Neuron (in vitro differentiated cells): ENCODE measurements at regions not wholly inside any gene's neighbourhood (a gene's known extent, or its start where the extent isn't known, plus 50 kb on each side); places are given as distances from the start of the nearest gene placed in this dataset.
"Not testable (repeated sequence)": the region's sequence is repeated elsewhere in the genome, so short reads cannot be mapped to it uniquely, and the experiment has no call there.

Experiments
- H2AFZ ChIP-seq: one replicate; pipeline ENCODE4 v1.6.1; 2013; ENCODE audit warnings: low read depth, mild to moderate bottlenecking, inconsistent platforms, low read length, moderate library complexity
- H3K27me3 ChIP-seq: one replicate; pipeline ENCODE4 v1.6.1; 2013; ENCODE audit warnings: low read length; ENCODE audit not compliant: insufficient read depth
- H3K36me3 ChIP-seq: one replicate; pipeline ENCODE4 v1.6.1; 2013; ENCODE audit warnings: low read length; ENCODE audit not compliant: insufficient read depth
- H3K4me1 ChIP-seq: one replicate; pipeline ENCODE4 v1.6.1; 2013; ENCODE audit warnings: low read length; ENCODE audit not compliant: insufficient read depth
- H3K4me3 ChIP-seq: 2 replicates; pipeline ENCODE4 v1.5.1; 2013; ENCODE audit warnings: mild to moderate bottlenecking, low read length, moderate library complexity
- H3K9me3 ChIP-seq: one replicate; pipeline ENCODE4 v1.6.1; 2013; ENCODE audit warnings: low read length

- Histone ChIP-seq H2AFZ (no peak overlapping the region), H3K9me3 (peaks cover 2% of the 10 kb centered on the region), H3K36me3 (no peaks in the 10 kb centered on the region), H3K27me3 (no peaks in the 10 kb centered on the region), H3K4me3 (no peak overlapping the region), H3K4me1 (peaks cover 14% of the 10 kb centered on the region)
Measured at GRCh38 chr15:96948981-96949380, 618.5 kb downstream of the NR2F2 start.

GRCh38 chr15:96958721-96959120 lies 628.2 kb downstream of the NR2F2 start:
- Histone ChIP-seq H2AFZ (no peak overlapping the region), H3K9me3 (peaks cover under 1% of the 10 kb centered on the region), H3K27me3 (no peaks in the 10 kb centered on the region), H3K4me1 (no peaks in the 10 kb centered on the region), H3K4me3 (no peak overlapping the region), H3K36me3 (no peaks in the 10 kb centered on the region)

- H3K9me3 ChIP-seq, result no peaks in the 10 kb centered on the region
- no peak overlapping the region for H2AFZ ChIP-seq
- H3K27me3 ChIP-seq, result no peaks in the 10 kb centered on the region
- H3K4me3 ChIP-seq, result no peak overlapping the region
- no peaks in the 10 kb centered on the region for H3K36me3 ChIP-seq
- no peaks in the 10 kb centered on the region for H3K4me1 ChIP-seq
Measured at GRCh38 chr15:96959501-96959900, 629.0 kb downstream of the NR2F2 start.

GRCh38 chr15:96960711-96961480 lies 630.4 kb downstream of the NR2F2 start:
- Histone ChIP-seq H2AFZ (no peak overlapping the region), H3K4me1 (no peaks in the 10 kb centered on the region), H3K4me3 (no peak overlapping the region), H3K36me3 (no peaks in the 10 kb centered on the region), H3K27me3 (no peaks in the 10 kb centered on the region), H3K9me3 (no peaks in the 10 kb centered on the region)

- H3K9me3 ChIP-seq, result no peaks in the 10 kb centered on the region
- no peak overlapping the region for H3K4me3 ChIP-seq
- H3K27me3 ChIP-seq, result no peaks in the 10 kb centered on the region
- H3K36me3 ChIP-seq, result no peaks in the 10 kb centered on the region
- H3K4me1 ChIP-seq, result peaks cover 21% of the 10 kb centered on the region
- H2AFZ ChIP-seq, result no peak overlapping the region
Measured at GRCh38 chr15:96966554-96966953, 636.1 kb downstream of the NR2F2 start.

GRCh38 chr15:96969732-96970710 lies 639.5 kb downstream of the NR2F2 start:
- no peaks in the 10 kb centered on the region for H3K27me3 ChIP-seq

GRCh38 chr15:96972201-96972600 lies 641.7 kb downstream of the NR2F2 start:
- H3K36me3 ChIP-seq, result no peaks in the 10 kb centered on the region
- no peak overlapping the region for H3K4me3 ChIP-seq
- no peaks in the 10 kb centered on the region for H3K27me3 ChIP-seq
- peaks cover 16% of the 10 kb centered on the region for H3K4me1 ChIP-seq
- H3K9me3 ChIP-seq, result no peaks in the 10 kb centered on the region
- no peak overlapping the region for H2AFZ ChIP-seq

More at GRCh38 chr15:96969732-96970710, 639.5 kb downstream of the NR2F2 start:
- Histone ChIP-seq H3K9me3 (no peaks in the 10 kb centered on the region), H3K4me1 (peaks cover 21% of the 10 kb centered on the region), H2AFZ (no peak overlapping the region), H3K36me3 (no peaks in the 10 kb centered on the region), H3K4me3 (no peak overlapping the region)

GRCh38 chr15:96974761-96975160 lies 644.3 kb downstream of the NR2F2 start:
- Histone ChIP-seq H3K4me1 (peaks cover 8% of the 10 kb centered on the region), H3K9me3 (no peaks in the 10 kb centered on the region), H3K36me3 (no peaks in the 10 kb centered on the region), H3K4me3 (no peak overlapping the region), H3K27me3 (no peaks in the 10 kb centered on the region), H2AFZ (no peak overlapping the region)

GRCh38 chr15:96977886-96978285 lies 647.4 kb downstream of the NR2F2 start:
- Histone ChIP-seq H3K4me3 (no peak overlapping the region), H3K9me3 (no peaks in the 10 kb centered on the region), H3K4me1 (no peaks in the 10 kb centered on the region), H3K36me3 (no peaks in the 10 kb centered on the region), H2AFZ (no peak overlapping the region), H3K27me3 (no peaks in the 10 kb centered on the region)

- Histone ChIP-seq H3K36me3 (no peaks in the 10 kb centered on the region), H3K4me3 (no peak overlapping the region), H3K9me3 (no peaks in the 10 kb centered on the region), H3K27me3 (no peaks in the 10 kb centered on the region), H2AFZ (no peak overlapping the region), H3K4me1 (no peaks in the 10 kb centered on the region)
Measured at GRCh38 chr15:96978937-96979473, 648.5 kb downstream of the NR2F2 start.

- H3K4me1 ChIP-seq, H3K9me3 ChIP-seq, H3K4me3 ChIP-seq: not testable (repeated sequence)
Measured at GRCh38 chr15:96984121-96984671, 653.7 kb downstream of the NR2F2 start.

GRCh38 chr15:96992817-96993216 lies 662.3 kb downstream of the NR2F2 start:
- Histone ChIP-seq H3K36me3 (no peaks in the 10 kb centered on the region), H3K4me3 (no peak overlapping the region), H2AFZ (no peak overlapping the region), H3K9me3 (no peaks in the 10 kb centered on the region), H3K4me1 (peaks cover 2% of the 10 kb centered on the region), H3K27me3 (no peaks in the 10 kb centered on the region)

More at GRCh38 chr15:96984121-96984671, 653.7 kb downstream of the NR2F2 start:
- not testable (repeated sequence) for H3K36me3 ChIP-seq, H3K27me3 ChIP-seq, H2AFZ ChIP-seq

- H3K4me3 ChIP-seq, result no peak overlapping the region
- no peaks in the 10 kb centered on the region for H3K9me3 ChIP-seq
- peak overlapping the region; percentile 16 for H2AFZ ChIP-seq
- H3K36me3 ChIP-seq, result no peaks in the 10 kb centered on the region
- no peaks in the 10 kb centered on the region for H3K27me3 ChIP-seq
- H3K4me1 ChIP-seq, result peaks cover 6% of the 10 kb centered on the region
Measured at GRCh38 chr15:96997538-96997937, 667.0 kb downstream of the NR2F2 start.
